DMS114 treated with DMSO at 0.1 percent for 48 hours (cell line): ENCODE measurements at regions not wholly inside any gene's neighbourhood (a gene's known extent, or its start where the extent isn't known, plus 50 kb on each side); places are given as distances from the start of the nearest gene placed in this dataset.
"Not testable (repeated sequence)": the region's sequence is repeated elsewhere in the genome, so short reads cannot be mapped to it uniquely, and the experiment has no call there.

Experiments used
- DNase-seq: peaks from one replicate; lab custom pipeline; 2025; ENCODE audit not compliant: unreplicated experiment; lab: John Stamatoyannopoulos, UW

- no peak for DNase-seq
Observed at GRCh38 chr2:63737081-63737751, 104.5 kb upstream of the UGP2 start.

- no peak for DNase-seq
Observed at GRCh38 chr2:63738019-63738418, 103.7 kb upstream of the UGP2 start.

- not testable (repeated sequence) for DNase-seq
Observed at GRCh38 chr2:63739180-63739579, 102.5 kb upstream of the UGP2 start.

- DNase-seq = no peak
Observed at GRCh38 chr2:63740020-63740419, 101.7 kb upstream of the UGP2 start.

GRCh38 chr2:63740943-63741342 is 100.8 kb upstream of the UGP2 start:
- DNase-seq = no peak

GRCh38 chr2:63741884-63742579 is 99.7 kb upstream of the UGP2 start:
- no peak for DNase-seq

GRCh38 chr2:63742580-63742976 is 99.1 kb upstream of the UGP2 start:
- no peak for DNase-seq

GRCh38 chr2:63743170-63743981 is 98.3 kb upstream of the UGP2 start:
- DNase-seq = no peak

- DNase-seq = no peak
Observed at GRCh38 chr2:63743982-63744966, 97.4 kb upstream of the UGP2 start.

GRCh38 chr2:63746548-63746947 is 95.1 kb upstream of the UGP2 start:
- not testable (repeated sequence) for DNase-seq

- DNase-seq = no peak
Observed at GRCh38 chr2:63751901-63752300, 89.8 kb upstream of the UGP2 start.

GRCh38 chr2:63755216-63755615 is 86.5 kb upstream of the UGP2 start:
- DNase-seq = no peak

GRCh38 chr2:63755965-63756364 is 85.7 kb upstream of the UGP2 start:
- no peak for DNase-seq

GRCh38 chr2:63763391-63763941 is 78.2 kb upstream of the UGP2 start:
- no peak for DNase-seq

GRCh38 chr2:63764630-63765029 is 77.1 kb upstream of the UGP2 start:
- no peak for DNase-seq

GRCh38 chr2:63765117-63765516 is 76.6 kb upstream of the UGP2 start:
- DNase-seq = no peak

- no peak for DNase-seq
Observed at GRCh38 chr2:63767307-63767706, 74.4 kb upstream of the UGP2 start.

- DNase-seq = no peak
Observed at GRCh38 chr2:63768051-63768450, 73.6 kb upstream of the UGP2 start.

- no peak for DNase-seq
Observed at GRCh38 chr2:63769915-63770314, 71.8 kb upstream of the UGP2 start.

- DNase-seq = no peak
Observed at GRCh38 chr2:63772061-63772460, 69.6 kb upstream of the UGP2 start.
